Testis (tissue), 2 donors: ENCODE measurements at regions not wholly inside any gene's neighbourhood (a gene's known extent, or its start where the extent isn't known, plus 50 kb on each side); places are given as distances from the start of the nearest gene placed in this dataset.

Experiments
- POLR2A ChIP-seq: fragments of 450-650 bp; IDR thresholded peaks from one replicate; pipeline ENCODE4 v1.6.1; 2017; ENCODE audit warnings: antibody characterized with exemption, mild to moderate bottlenecking, moderate library complexity
- TF ChIP-seq, protein P1 (sequence below), 3 experiments: fragments of 450-650 bp in 2 of 3; fragments of 200-600 bp in 1 of 3; sonication (generic) in 1 of 3; IDR thresholded peaks; one replicate each; pipeline ENCODE4 v1.5.1; 2016 to 2019; ENCODE audit warnings: antibody characterized with exemption in 3 of 3, mild to moderate bottlenecking in 2 of 3, moderate library complexity in 1 of 3

DNA sequence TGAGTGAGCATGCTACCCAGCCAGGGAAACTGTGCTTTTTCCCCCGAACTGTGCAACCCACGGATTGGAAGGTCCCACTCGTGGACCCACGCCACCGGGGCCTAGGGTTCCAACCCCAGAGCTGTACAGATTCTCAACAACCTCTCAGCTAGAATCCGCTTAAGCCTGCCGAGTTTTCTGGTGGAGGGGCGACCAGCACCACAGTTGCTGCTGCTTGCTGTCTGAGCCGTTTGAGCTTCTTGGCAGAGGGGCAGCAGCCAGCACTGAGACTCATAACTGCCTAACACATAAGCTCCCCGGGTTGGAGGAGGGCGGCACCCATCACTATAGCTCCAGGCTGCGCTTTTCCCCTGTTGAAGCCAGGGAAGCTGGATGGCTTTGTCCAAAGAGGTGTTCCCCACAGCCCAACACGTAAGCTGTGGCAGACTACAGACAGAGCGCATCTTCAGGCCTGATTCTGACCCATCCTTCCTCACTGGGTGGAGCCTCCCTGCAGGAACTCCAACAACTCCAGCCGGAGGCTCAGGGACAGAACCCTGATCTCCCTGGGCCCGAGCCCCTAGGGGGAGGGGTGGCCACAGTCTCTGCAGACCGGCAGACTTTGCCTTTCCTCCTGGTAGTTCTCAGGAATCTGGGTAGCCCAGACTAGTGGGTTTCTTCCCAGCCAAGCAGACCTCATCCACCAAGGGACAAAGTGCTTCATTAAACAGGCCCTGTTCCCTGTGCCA is 871.6 kb downstream of the SLITRK6 start:
- TF ChIP-seq, protein P1, sequence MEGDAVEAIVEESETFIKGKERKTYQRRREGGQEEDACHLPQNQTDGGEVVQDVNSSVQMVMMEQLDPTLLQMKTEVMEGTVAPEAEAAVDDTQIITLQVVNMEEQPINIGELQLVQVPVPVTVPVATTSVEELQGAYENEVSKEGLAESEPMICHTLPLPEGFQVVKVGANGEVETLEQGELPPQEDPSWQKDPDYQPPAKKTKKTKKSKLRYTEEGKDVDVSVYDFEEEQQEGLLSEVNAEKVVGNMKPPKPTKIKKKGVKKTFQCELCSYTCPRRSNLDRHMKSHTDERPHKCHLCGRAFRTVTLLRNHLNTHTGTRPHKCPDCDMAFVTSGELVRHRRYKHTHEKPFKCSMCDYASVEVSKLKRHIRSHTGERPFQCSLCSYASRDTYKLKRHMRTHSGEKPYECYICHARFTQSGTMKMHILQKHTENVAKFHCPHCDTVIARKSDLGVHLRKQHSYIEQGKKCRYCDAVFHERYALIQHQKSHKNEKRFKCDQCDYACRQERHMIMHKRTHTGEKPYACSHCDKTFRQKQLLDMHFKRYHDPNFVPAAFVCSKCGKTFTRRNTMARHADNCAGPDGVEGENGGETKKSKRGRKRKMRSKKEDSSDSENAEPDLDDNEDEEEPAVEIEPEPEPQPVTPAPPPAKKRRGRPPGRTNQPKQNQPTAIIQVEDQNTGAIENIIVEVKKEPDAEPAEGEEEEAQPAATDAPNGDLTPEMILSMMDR (IDR thresholded peaks at IDR 0.05), result no peak
- TF ChIP-seq POLR2A, result no peak
